ENCODE measurements at regions not wholly inside any gene's neighbourhood (a gene's known extent, or its start where the extent isn't known, plus 50 kb on each side); places are given as distances from the start of the nearest gene placed in this dataset.

- TF ChIP-seq CTCF (IDR thresholded peaks at IDR 0.05) (no peak), POLR2A (IDR thresholded peaks at IDR 0.05) (no peak)
These were observed 268.4 kb downstream of the ACTR3B start for GRCh38 chr7:153027904-153028303.
